ENCODE measurements at regions not wholly inside any gene's neighbourhood (a gene's known extent, or its start where the extent isn't known, plus 50 kb on each side); places are given as distances from the start of the nearest gene placed in this dataset.
"Not testable (repeated sequence)": the region's sequence is repeated elsewhere in the genome, so short reads cannot be mapped to it uniquely, and the experiment has no call there.

DNA sequence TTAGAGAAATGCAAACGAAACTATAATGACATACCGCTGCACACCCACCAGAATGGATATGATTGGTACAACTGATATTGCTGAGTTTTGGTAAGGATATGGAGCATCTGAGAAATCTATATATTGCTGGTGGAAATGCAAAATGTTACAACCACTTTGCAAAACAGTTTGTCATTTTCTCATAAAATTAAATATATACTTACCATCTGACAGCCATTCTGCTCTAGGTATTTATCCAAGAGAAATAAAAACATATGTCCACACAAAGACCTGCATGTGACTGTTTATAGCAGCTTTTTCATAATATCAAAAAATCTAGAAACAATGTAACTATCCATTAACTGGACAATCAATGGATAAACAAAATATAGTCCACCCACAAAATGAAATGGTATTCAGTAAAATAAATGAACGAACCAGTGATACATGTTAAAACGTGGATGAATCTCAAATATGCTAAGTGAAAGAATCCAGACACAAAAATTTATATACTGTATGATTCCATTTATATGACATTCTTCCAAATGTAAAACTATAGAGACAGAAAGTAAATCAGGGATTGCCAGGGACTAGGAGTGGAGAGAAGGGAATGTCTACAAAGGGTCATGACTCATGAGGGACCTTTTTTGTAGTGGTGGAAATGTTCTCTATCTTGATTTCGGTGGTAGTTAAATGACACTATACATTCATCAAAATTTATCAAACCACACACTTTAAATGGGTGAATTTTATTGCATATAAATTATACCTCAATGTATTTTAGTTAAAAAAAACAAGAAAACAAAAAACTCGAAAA lies 312.0 kb upstream of the GLI3 start:
- DNase-seq (ENCODE audit: low spot score) = no peak
- peaks cover 11% of the 10 kb centered on the region for H3K9me3 ChIP-seq (ENCODE audit: severe bottlenecking)
- TF ChIP-seq CTCF (IDR thresholded peaks at IDR 0.05; ENCODE audit: poor library complexity, severe bottlenecking) = no peak

DNA sequence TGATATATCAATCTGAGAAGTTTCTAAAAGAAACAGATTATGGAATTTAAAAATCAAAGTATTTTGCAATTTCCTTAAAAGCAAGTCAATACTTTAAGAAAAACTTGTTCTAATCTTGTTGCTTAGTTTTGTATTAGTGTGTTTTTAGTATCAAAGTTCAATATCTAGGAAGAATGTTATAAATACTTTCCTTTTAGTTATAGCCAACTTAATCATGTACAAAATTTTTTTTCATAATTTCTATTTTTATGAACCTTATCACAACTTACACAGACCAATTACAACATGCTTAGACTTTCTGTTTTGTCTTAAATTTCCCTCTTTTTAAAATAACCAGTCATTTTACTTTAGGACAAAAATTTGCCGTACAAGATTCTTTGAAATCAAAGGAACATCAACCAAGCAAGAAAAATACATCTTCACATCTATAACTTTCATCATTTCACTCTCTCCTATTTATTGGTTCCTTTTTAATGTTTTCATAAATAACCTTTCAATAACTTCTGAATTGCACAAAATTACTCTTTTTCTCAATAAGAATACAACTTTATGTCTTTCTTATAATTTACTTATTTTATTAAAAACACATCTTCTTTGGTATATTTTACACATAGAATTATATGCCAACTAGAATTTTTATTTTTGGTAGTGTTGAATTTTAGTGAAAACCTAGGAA lies 308.2 kb upstream of the GLI3 start:
- Histone ChIP-seq H3K36me3 (ENCODE audit: low read depth) (no peaks in the 10 kb centered on the region), H3K27me3 (ENCODE audit: insufficient read depth, poor library complexity, severe bottlenecking) (no peaks in the 10 kb centered on the region), H3K4me3 (ENCODE audit: severe bottlenecking) (no peak overlapping the region), H3K4me1 (ENCODE audit: insufficient read depth, poor library complexity, severe bottlenecking) (peaks cover 11% of the 10 kb centered on the region), H3K27ac (ENCODE audit: poor library complexity, severe bottlenecking) (no peak overlapping the region), H3K9me3 (ENCODE audit: severe bottlenecking) (peaks cover 11% of the 10 kb centered on the region)
- no peak for ATAC-seq (ENCODE audit: low read depth)
- DNase-seq (ENCODE audit: low spot score) = no peak
- no peak for TF ChIP-seq CTCF (IDR thresholded peaks at IDR 0.05; ENCODE audit: poor library complexity, severe bottlenecking)

More for the DNA sequence above, 312.0 kb upstream of the GLI3 start:
- no peaks in the 10 kb centered on the region for H3K27me3 ChIP-seq (ENCODE audit: insufficient read depth, poor library complexity, severe bottlenecking)
- no peak for ATAC-seq (ENCODE audit: low read depth)
- H3K27ac ChIP-seq (ENCODE audit: poor library complexity, severe bottlenecking) = peak overlapping the region; percentile 55
- no peaks in the 10 kb centered on the region for H3K36me3 ChIP-seq (ENCODE audit: low read depth)
- no peak overlapping the region for H3K4me3 ChIP-seq (ENCODE audit: severe bottlenecking)
- peaks cover 25% of the 10 kb centered on the region for H3K4me1 ChIP-seq (ENCODE audit: insufficient read depth, poor library complexity, severe bottlenecking)

DNA sequence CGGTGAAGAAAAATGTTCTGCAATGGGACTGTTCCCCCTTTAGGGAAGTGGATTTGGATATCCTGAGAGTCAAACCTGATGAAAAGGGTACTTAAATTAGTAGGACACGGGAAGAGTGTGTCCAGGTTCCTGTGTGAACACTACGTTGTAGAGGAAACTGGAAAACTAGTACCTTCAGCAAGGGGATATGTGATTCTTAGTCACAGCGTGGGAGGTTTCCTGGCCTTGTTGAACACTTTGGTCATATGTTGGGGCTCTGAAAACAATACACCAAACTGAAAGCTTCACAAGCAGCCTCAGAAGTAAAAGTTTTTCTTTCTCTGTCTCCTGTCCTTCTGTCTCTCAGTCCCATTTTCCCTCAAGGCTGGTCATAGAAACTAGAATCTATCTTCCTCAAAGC lies 306.9 kb upstream of the GLI3 start:
- DNase-seq (ENCODE audit: low spot score) (no peak), ATAC-seq (ENCODE audit: low read depth) (no peak)
- Histone ChIP-seq H3K4me1 (ENCODE audit: insufficient read depth, poor library complexity, severe bottlenecking) (no peaks in the 10 kb centered on the region), H3K27ac (ENCODE audit: poor library complexity, severe bottlenecking) (no peak overlapping the region), H3K4me3 (ENCODE audit: severe bottlenecking) (no peak overlapping the region), H3K27me3 (ENCODE audit: insufficient read depth, poor library complexity, severe bottlenecking) (no peaks in the 10 kb centered on the region), H3K9me3 (ENCODE audit: severe bottlenecking) (peaks cover 11% of the 10 kb centered on the region), H3K36me3 (ENCODE audit: low read depth) (no peaks in the 10 kb centered on the region)
- no peak for TF ChIP-seq CTCF (IDR thresholded peaks at IDR 0.05; ENCODE audit: poor library complexity, severe bottlenecking)

GRCh38 chr7:42542446-42542845 lies 305.4 kb upstream of the GLI3 start:
- H3K27ac ChIP-seq (ENCODE audit: poor library complexity, severe bottlenecking); H3K4me1 ChIP-seq (ENCODE audit: insufficient read depth, poor library complexity, severe bottlenecking); DNase-seq (ENCODE audit: low spot score); ATAC-seq (ENCODE audit: low read depth); H3K27me3 ChIP-seq (ENCODE audit: insufficient read depth, poor library complexity, severe bottlenecking); H3K4me3 ChIP-seq (ENCODE audit: severe bottlenecking); H3K36me3 ChIP-seq (ENCODE audit: low read depth): not testable (repeated sequence)
- H3K9me3 ChIP-seq (ENCODE audit: severe bottlenecking) = peaks cover 11% of the 10 kb centered on the region

DNA sequence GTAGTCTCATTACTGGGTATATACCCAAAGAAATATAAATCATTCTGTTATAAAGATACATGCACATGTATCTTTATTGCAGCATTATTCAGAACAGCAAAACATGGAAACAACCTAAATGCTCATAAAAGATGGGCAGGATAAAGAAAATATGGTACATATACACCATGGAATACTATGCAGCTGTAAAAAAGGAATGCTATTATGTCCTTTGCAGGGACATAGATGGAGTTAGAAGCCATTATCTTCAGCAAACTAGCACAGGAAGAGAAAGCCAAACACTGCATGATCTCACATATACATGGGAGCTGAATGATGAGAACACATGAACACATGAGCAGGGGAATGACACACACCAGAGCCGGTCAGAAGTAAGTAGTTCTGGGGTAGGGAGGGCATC lies 297.4 kb upstream of the GLI3 start:
- Histone ChIP-seq H3K9me3 (ENCODE audit: severe bottlenecking) (peaks cover 6% of the 10 kb centered on the region), H3K27ac (ENCODE audit: poor library complexity, severe bottlenecking) (no peak overlapping the region), H3K4me1 (ENCODE audit: insufficient read depth, poor library complexity, severe bottlenecking) (no peaks in the 10 kb centered on the region), H3K36me3 (ENCODE audit: low read depth) (no peaks in the 10 kb centered on the region), H3K4me3 (ENCODE audit: severe bottlenecking) (no peak overlapping the region), H3K27me3 (ENCODE audit: insufficient read depth, poor library complexity, severe bottlenecking) (no peaks in the 10 kb centered on the region)
- DNase-seq (ENCODE audit: low spot score) = no peak
- ATAC-seq (ENCODE audit: low read depth) = no peak
- no peak for TF ChIP-seq CTCF (IDR thresholded peaks at IDR 0.05; ENCODE audit: poor library complexity, severe bottlenecking)

Data from RWPE2 (cell line).